Brain microvascular endothelial cell (primary cell): ENCODE measurements at regions not wholly inside any gene's neighbourhood (a gene's known extent, or its start where the extent isn't known, plus 50 kb on each side); places are given as distances from the start of the nearest gene placed in this dataset.

Source experiments
- DNase-seq: peaks from one replicate; pipeline ENCODE4 v3.0.0-alpha.2; 2020
- H3K27ac ChIP-seq: fragments of 250-450 bp; sonication (Bioruptor Pico); 2 replicates; pipeline ENCODE4 v1.5.1; 2020; ENCODE audit warnings: mild to moderate bottlenecking, moderate library complexity
- H3K27me3 ChIP-seq: fragments of 250-450 bp; sonication (Bioruptor Pico); replicated peaks from 2 replicates; pipeline ENCODE4 v1.5.1; 2020; ENCODE audit warnings: mild to moderate bottlenecking
- H3K36me3 ChIP-seq: fragments of 250-450 bp; sonication (Bioruptor Pico); replicated peaks from 2 replicates; pipeline ENCODE4 v1.5.1; 2020; ENCODE audit warnings: mild to moderate bottlenecking
- H3K4me3 ChIP-seq: 2 replicates; pipeline ENCODE4 v1.5.1; 2011; ENCODE audit warnings: low read depth, mild to moderate bottlenecking, control low read depth, low read length, moderate library complexity
- in situ Hi-C: cut with HindIII; loops from 2 replicates; pipeline ENCODE4 v1.10.0; 2017; ENCODE audit warnings: low sequenced_read_pairs, low pct_ligation_motif_present
- TF ChIP-seq, protein P1 (sequence below): IDR thresholded peaks from 2 replicates; pipeline ENCODE4 v1.5.1; 2011; ENCODE audit warnings: low read depth, mild to moderate bottlenecking, moderate library complexity, low read length, control low read depth, inconsistent platforms; ENCODE audit errors: missing control alignments

DNA sequence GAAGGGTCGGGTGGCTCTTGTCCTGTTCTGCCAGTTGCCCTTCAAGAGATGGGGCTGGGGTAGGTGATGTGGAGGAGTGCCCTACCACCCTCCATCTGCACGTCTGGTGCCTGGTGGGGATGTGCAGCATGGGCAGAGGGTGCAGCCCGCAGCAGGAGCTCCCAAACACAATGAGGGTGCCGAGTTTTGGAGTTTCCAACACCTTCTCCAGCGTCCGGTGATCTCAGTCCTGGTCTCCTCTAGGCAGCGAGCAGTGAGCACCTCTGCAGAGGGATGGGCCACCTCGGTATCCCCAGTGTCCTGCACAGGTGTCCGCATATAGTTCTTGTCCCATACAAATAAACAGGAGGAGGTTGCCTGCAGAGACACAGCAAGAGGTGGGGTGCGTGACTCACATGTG, 136.0 kb downstream of the ENGASE start:
- DNase-seq = no peak
- TF ChIP-seq, protein P1, sequence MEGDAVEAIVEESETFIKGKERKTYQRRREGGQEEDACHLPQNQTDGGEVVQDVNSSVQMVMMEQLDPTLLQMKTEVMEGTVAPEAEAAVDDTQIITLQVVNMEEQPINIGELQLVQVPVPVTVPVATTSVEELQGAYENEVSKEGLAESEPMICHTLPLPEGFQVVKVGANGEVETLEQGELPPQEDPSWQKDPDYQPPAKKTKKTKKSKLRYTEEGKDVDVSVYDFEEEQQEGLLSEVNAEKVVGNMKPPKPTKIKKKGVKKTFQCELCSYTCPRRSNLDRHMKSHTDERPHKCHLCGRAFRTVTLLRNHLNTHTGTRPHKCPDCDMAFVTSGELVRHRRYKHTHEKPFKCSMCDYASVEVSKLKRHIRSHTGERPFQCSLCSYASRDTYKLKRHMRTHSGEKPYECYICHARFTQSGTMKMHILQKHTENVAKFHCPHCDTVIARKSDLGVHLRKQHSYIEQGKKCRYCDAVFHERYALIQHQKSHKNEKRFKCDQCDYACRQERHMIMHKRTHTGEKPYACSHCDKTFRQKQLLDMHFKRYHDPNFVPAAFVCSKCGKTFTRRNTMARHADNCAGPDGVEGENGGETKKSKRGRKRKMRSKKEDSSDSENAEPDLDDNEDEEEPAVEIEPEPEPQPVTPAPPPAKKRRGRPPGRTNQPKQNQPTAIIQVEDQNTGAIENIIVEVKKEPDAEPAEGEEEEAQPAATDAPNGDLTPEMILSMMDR = no peak
- peaks cover 9% of the 10 kb centered on the region for H3K27me3 ChIP-seq
- H3K4me3 ChIP-seq = no peak overlapping the region
- in situ Hi-C loops = no loop called here
- no peaks in the 10 kb centered on the region for H3K36me3 ChIP-seq
- no peak overlapping the region for H3K27ac ChIP-seq

DNA sequence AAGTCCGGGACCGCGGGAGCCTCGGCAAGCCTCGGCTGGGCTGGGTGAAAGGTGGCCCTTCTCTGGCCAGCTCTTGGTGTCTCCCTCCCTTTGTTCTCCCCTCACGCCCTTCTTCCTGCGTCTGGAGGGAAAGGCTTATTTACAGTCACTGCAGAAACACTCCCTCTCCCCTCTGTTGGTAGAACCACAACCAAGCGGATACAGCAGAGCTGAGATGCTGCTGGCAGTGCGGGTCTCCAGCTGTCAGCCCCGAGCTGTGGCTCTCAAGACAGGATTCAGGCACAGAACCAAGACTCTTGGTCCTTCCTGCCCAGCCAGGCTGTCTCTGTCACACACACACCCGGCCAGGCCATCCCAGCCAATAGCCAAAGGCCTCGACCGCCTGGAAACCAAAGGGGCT, 133.3 kb downstream of the ENGASE start:
- TF ChIP-seq, protein P1 = no peak
- Histone ChIP-seq H3K36me3 (no peaks in the 10 kb centered on the region), H3K27me3 (peaks cover 5% of the 10 kb centered on the region), H3K27ac (no peak overlapping the region), H3K4me3 (no peak overlapping the region)
- no peak for DNase-seq
- in situ Hi-C loops = no loop called here

DNA sequence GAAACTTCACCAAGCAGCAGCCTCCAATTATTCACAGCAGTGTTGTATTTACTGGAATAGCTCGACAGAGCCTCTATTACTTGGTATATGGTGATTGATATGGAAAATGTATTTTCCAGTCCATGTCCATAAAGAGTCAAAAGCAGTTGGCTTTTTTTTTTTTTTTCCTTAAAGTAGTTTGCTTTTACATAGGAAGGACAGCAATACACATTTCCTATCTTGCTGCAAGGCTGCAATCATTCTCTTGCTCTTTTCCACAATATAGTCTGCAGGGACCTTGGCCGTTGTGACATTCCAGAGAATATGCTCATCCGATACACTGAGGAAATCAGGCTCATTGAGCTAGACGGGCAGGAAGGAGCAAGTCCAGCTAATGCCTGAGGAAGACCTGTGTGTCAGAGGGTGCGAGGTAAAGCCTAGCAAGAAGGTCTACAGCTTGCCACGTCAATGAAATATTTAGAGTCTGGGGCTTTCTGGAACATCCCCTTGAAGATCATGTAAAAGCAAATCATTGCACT, 131.1 kb downstream of the ENGASE start:
- H3K4me3 ChIP-seq = no peak overlapping the region
- no peaks in the 10 kb centered on the region for H3K27me3 ChIP-seq
- no peak for DNase-seq
- TF ChIP-seq, protein P1 = no peak
- no peaks in the 10 kb centered on the region for H3K36me3 ChIP-seq
- H3K27ac ChIP-seq = no peak overlapping the region
- in situ Hi-C loops = no loop called here

DNA sequence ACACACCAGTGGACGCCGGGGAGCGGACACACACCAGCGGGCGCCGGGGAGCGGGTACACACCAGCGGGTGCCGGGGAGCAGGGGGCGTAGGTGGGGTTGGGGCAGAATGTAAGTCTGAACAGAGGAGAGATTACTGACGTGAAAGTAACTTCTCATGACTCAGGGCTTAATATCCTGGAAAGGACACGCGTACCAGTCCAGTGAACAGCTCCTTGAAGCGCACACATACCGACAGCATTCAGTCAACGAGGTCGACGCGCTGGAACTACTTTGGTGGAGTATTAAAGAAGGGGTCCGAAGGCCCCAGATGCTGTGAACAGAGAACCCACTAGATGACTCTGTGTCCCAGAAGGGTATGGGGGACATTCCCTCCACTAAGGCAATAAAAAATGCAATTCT, 129.6 kb downstream of the ENGASE start:
- TF ChIP-seq, protein P1 = no peak
- H3K27me3 ChIP-seq = no peaks in the 10 kb centered on the region
- DNase-seq = no peak
- in situ Hi-C loops = no loop called here
- no peaks in the 10 kb centered on the region for H3K36me3 ChIP-seq
- H3K27ac ChIP-seq = no peak overlapping the region
- no peak overlapping the region for H3K4me3 ChIP-seq

DNA sequence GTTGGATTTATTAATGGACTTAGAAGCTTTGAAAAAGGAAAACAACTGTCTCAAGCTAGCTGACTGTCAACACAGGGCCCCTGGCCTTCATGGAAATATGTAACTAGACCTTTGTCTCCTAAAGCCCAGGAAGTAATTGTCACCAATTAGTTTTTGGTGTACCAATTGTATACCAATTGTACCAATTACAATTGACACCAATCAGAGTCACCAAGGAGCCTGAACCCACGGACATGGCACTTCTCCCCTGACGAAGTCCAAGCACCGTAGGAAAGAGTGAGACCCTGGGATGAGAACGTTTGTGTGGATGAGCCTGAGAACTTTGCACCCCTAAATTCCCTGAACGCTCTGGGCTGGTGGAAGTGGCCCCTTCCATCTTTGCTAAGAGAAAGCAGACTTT, 129.0 kb downstream of the ENGASE start:
- Histone ChIP-seq H3K4me3 (no peak overlapping the region), H3K36me3 (no peaks in the 10 kb centered on the region), H3K27me3 (no peaks in the 10 kb centered on the region), H3K27ac (no peak overlapping the region)
- TF ChIP-seq, protein P1 = no peak
- in situ Hi-C loops = no loop called here
- DNase-seq = no peak

DNA sequence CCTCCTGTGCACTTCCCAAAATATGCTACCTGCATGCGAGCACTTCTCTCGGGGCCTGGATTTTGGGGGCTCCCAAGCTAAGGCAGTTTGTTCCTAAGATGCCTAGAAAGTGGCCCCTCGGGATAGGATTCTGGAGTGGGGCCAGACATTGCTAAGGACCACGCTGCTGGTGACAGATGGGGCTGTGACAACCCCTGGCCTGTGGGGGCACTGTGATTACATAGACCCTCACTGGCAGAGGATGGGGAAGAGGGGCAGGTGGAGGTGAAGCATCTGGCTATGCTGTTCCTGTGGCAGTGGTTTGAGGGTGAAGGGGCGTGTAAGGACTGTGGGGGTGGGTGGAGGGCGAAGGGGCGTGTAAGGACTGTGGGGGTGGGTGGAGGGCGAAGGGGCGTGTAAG, 128.4 kb downstream of the ENGASE start:
- H3K36me3 ChIP-seq = no peaks in the 10 kb centered on the region
- in situ Hi-C loops = no loop called here
- no peak overlapping the region for H3K27ac ChIP-seq
- no peak for DNase-seq
- H3K4me3 ChIP-seq = no peak overlapping the region
- no peaks in the 10 kb centered on the region for H3K27me3 ChIP-seq
- TF ChIP-seq, protein P1 = no peak
